GM06990 (cell line): ENCODE measurements at regions not wholly inside any gene's neighbourhood (a gene's known extent, or its start where the extent isn't known, plus 50 kb on each side); places are given as distances from the start of the nearest gene placed in this dataset.

ENCODE experiments used
- DNase-seq: peaks from one replicate; pipeline ENCODE4 v3.0.0-alpha.2; 2011; ENCODE audit not compliant: insufficient read length; ENCODE audit errors: extremely low read depth
- H3K27me3 ChIP-seq: replicated peaks from 2 replicates; pipeline ENCODE4 v1.6.0; 2011; ENCODE audit warnings: low read length; ENCODE audit not compliant: control insufficient read depth, insufficient read depth
- H3K36me3 ChIP-seq: 2 replicates; pipeline ENCODE4 v1.5.1; 2011; ENCODE audit warnings: low read length; ENCODE audit not compliant: control insufficient read depth, insufficient read depth
- H3K4me3 ChIP-seq: replicated peaks from 2 replicates; pipeline ENCODE4 v1.5.1; 2011; ENCODE audit warnings: low read depth, mild to moderate bottlenecking, control low read depth, low read length
- CTCF ChIP-seq: IDR thresholded peaks from 2 replicates; pipeline ENCODE4 v1.5.1; 2011; ENCODE audit warnings: low read length, control low read depth, mild to moderate bottlenecking, inconsistent platforms; ENCODE audit not compliant: insufficient read depth, poor library complexity, severe bottlenecking

- DNase-seq, result no peak
- TF ChIP-seq CTCF, result no peak
- no peaks in the 10 kb centered on the region for H3K36me3 ChIP-seq
- no peak overlapping the region for H3K4me3 ChIP-seq
- no peaks in the 10 kb centered on the region for H3K27me3 ChIP-seq
Observed at GRCh38 chr1:209262631-209263030, 320.9 kb upstream of the CAMK1G start.

- no peaks in the 10 kb centered on the region for H3K27me3 ChIP-seq
- DNase-seq, result no peak
- H3K4me3 ChIP-seq, result no peak overlapping the region
Observed at GRCh38 chr1:209265301-209265700, 318.2 kb upstream of the CAMK1G start.

GRCh38 chr1:209266590-209267205 lies 316.8 kb upstream of the CAMK1G start:
- no peak overlapping the region for H3K4me3 ChIP-seq
- no peaks in the 10 kb centered on the region for H3K27me3 ChIP-seq
- DNase-seq, result no peak
- H3K36me3 ChIP-seq, result no peaks in the 10 kb centered on the region
- no peak for TF ChIP-seq CTCF

More at GRCh38 chr1:209265301-209265700, 318.2 kb upstream of the CAMK1G start:
- no peak for TF ChIP-seq CTCF
- H3K36me3 ChIP-seq, result no peaks in the 10 kb centered on the region

GRCh38 chr1:209267968-209268367 lies 315.5 kb upstream of the CAMK1G start:
- TF ChIP-seq CTCF, result no peak
- Histone ChIP-seq H3K4me3 (no peak overlapping the region), H3K36me3 (no peaks in the 10 kb centered on the region), H3K27me3 (no peaks in the 10 kb centered on the region)
- DNase-seq, result no peak

GRCh38 chr1:209268479-209268878 lies 315.0 kb upstream of the CAMK1G start:
- no peak for TF ChIP-seq CTCF
- Histone ChIP-seq H3K27me3 (no peaks in the 10 kb centered on the region), H3K36me3 (no peaks in the 10 kb centered on the region), H3K4me3 (no peak overlapping the region)
- no peak for DNase-seq

- H3K27me3 ChIP-seq, result no peaks in the 10 kb centered on the region
- H3K4me3 ChIP-seq, result no peak overlapping the region
- H3K36me3 ChIP-seq, result no peaks in the 10 kb centered on the region
- no peak for TF ChIP-seq CTCF
- no peak for DNase-seq
Observed at GRCh38 chr1:209276321-209276720, 307.2 kb upstream of the CAMK1G start.
